Glutamatergic neuron (in vitro differentiated cells): ENCODE measurements at regions not wholly inside any gene's neighbourhood (a gene's known extent, or its start where the extent isn't known, plus 50 kb on each side); places are given as distances from the start of the nearest gene placed in this dataset.

Experiments
- DNase-seq: peaks from one replicate; pipeline ENCODE4 v3.0.0; 2022
- H3K27ac Mint-ChIP-seq: one replicate; pipeline ENCODE4 v1.8.0; 2020; ENCODE audit warnings: mild to moderate bottlenecking, mixed read lengths, inconsistent platforms; ENCODE audit not compliant: unreplicated experiment
- H3K27me3 Mint-ChIP-seq: one replicate; pipeline ENCODE4 v1.8.0; 2020; ENCODE audit warnings: mild to moderate bottlenecking, moderate library complexity, mixed read lengths, inconsistent platforms; ENCODE audit not compliant: unreplicated experiment
- H3K36me3 Mint-ChIP-seq: one replicate; pipeline ENCODE4 v1.8.0; 2020; ENCODE audit warnings: mild to moderate bottlenecking, mixed read lengths, inconsistent platforms; ENCODE audit not compliant: unreplicated experiment
- H3K4me1 Mint-ChIP-seq: one replicate; pipeline ENCODE4 v1.8.0; 2020; ENCODE audit warnings: mild to moderate bottlenecking, low read depth, mixed read lengths, inconsistent platforms; ENCODE audit not compliant: unreplicated experiment
- H3K4me3 Mint-ChIP-seq: one replicate; pipeline ENCODE4 v1.8.0; 2020; ENCODE audit warnings: mild to moderate bottlenecking, mixed read lengths, inconsistent platforms; ENCODE audit not compliant: unreplicated experiment
- H3K9me3 Mint-ChIP-seq: one replicate; pipeline ENCODE4 v1.8.0; 2020; ENCODE audit warnings: mild to moderate bottlenecking, moderate library complexity, mixed read lengths, inconsistent platforms; ENCODE audit not compliant: unreplicated experiment
- TF ChIP-seq, protein P1 (sequence below): fragments of 200-600 bp; sonication (generic); IDR thresholded peaks from one replicate; pipeline ENCODE4 v1.5.0; 2021; ENCODE audit not compliant: partially characterized antibody, unreplicated experiment

DNA sequence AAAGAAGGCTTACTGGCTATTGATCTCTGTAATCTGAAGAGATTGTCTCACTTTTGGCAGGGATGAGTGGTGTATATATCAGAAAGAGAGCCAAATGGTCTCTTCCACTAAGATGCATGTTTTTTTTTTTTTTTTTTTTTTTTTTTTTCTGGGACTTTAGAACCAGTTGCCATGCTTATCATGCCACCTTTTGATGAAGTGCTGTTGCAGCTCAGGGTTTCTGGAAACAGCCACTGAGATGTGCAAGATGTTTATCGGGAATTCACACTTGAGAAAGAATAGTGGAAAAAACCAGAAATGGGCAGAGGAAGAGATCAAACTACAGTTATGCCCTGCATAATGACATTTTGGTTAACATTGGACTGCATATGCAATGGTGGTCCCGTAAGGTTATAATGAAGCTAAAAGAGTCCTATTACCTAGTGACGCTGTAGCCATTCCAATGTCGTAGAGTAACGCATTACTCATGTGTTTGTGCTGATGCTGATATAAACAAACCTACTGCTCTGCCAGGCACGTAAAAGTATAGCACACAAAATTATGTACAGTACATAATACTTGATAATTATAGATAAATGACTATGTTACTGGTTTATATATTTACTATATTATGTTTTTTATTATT lies 121.0 kb downstream of the KLF5 start:
- H3K9me3 Mint-ChIP-seq, result no peaks in the 10 kb centered on the region
- H3K4me3 Mint-ChIP-seq, result no peak overlapping the region
- H3K36me3 Mint-ChIP-seq, result no peaks in the 10 kb centered on the region
- no peak overlapping the region for H3K27ac Mint-ChIP-seq
- TF ChIP-seq, protein P1, sequence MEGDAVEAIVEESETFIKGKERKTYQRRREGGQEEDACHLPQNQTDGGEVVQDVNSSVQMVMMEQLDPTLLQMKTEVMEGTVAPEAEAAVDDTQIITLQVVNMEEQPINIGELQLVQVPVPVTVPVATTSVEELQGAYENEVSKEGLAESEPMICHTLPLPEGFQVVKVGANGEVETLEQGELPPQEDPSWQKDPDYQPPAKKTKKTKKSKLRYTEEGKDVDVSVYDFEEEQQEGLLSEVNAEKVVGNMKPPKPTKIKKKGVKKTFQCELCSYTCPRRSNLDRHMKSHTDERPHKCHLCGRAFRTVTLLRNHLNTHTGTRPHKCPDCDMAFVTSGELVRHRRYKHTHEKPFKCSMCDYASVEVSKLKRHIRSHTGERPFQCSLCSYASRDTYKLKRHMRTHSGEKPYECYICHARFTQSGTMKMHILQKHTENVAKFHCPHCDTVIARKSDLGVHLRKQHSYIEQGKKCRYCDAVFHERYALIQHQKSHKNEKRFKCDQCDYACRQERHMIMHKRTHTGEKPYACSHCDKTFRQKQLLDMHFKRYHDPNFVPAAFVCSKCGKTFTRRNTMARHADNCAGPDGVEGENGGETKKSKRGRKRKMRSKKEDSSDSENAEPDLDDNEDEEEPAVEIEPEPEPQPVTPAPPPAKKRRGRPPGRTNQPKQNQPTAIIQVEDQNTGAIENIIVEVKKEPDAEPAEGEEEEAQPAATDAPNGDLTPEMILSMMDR, result no peak
- DNase-seq, result no peak
- no peaks in the 10 kb centered on the region for H3K4me1 Mint-ChIP-seq
- H3K27me3 Mint-ChIP-seq, result peaks cover 2% of the 10 kb centered on the region

DNA sequence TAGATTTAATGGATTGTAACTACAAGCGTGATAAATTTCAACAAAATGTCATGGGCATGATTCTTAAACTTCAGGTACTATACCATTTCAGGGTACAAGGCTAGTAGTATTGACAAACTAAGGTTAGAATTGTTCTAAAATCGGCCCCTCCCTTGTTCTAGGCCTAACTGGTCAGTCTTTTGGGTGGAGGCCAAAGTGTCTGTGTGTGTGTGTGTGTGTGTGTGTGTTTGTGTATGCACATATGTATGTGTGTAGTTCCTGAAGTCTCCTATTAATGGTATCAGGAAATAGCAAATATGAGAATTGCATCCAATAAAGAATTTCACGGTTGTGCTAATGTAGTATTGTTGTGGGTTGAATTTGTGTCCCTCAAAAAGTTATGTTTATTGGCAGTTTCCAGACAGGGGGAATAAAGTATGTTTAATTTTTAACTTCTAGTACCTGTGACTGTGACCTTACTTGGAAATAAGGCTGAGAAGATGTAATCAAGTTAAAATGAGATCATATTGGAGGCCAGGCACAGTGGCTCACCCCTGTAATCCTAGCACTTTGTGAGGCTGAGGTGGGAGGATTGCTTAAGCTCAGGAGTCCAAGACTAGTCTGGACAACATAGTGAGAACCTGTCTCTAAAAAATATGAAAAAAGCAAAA lies 119.2 kb downstream of the KLF5 start:
- TF ChIP-seq, protein P1, result no peak
- no peak overlapping the region for H3K27ac Mint-ChIP-seq
- H3K36me3 Mint-ChIP-seq, result no peaks in the 10 kb centered on the region

DNA sequence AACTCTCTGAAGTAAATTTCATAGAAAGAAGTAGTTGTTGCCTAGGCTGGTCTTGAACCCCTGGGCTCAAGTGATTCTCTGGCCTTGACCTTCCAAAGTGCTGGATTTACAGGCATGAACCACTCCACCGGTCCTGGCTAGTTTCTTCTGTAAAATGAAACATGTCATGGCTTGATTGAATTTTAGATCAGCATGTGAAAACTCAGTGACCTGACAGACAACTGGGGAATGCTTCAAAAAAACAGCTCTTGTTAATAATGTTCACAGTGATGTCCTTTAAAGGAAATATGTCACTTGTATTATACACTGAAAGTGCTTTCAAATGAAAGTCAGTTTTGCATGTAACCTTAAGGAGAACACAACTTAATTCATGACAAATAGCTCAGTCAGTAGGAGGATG lies 118.2 kb downstream of the KLF5 start:
- Mint-ChIP-seq H3K4me3 (no peak overlapping the region), H3K9me3 (no peaks in the 10 kb centered on the region), H3K27me3 (peaks cover 2% of the 10 kb centered on the region), H3K4me1 (no peaks in the 10 kb centered on the region), H3K36me3 (no peaks in the 10 kb centered on the region), H3K27ac (no peak overlapping the region)
- TF ChIP-seq, protein P1, result no peak
- no peak for DNase-seq

More for the DNA sequence above, 119.2 kb downstream of the KLF5 start:
- H3K4me3 Mint-ChIP-seq, result no peak overlapping the region
- peaks cover 2% of the 10 kb centered on the region for H3K27me3 Mint-ChIP-seq
- H3K4me1 Mint-ChIP-seq, result no peaks in the 10 kb centered on the region
- no peak for DNase-seq
- H3K9me3 Mint-ChIP-seq, result no peaks in the 10 kb centered on the region

DNA sequence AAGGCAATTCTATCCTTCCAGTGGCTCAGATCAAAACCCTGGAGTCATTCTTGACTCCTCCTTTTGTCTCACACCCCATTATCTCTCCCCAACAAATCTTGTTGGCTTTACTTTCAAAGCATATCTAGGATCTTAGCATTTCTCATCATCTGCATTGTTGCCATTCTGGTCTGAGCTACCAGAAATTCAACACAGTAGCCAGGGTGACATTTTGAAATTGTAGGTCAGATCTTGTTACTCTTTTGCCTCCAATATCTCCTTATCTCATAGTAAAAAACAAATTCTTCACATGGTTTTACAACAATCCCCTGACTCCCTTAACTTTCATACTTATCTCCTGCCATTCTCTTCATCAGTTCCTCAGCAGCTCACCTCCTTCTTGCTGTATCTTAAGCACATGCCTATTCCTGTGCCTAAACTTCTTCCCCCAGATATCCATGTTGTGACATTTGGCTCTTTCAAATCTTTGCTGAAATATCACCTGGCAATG lies 115.8 kb downstream of the KLF5 start:
- H3K4me1 Mint-ChIP-seq, result no peaks in the 10 kb centered on the region
- H3K9me3 Mint-ChIP-seq, result no peaks in the 10 kb centered on the region
- H3K4me3 Mint-ChIP-seq, result no peak overlapping the region
- TF ChIP-seq, protein P1, result no peak
- DNase-seq, result no peak
- no peak overlapping the region for H3K27ac Mint-ChIP-seq
- H3K36me3 Mint-ChIP-seq, result no peaks in the 10 kb centered on the region
- H3K27me3 Mint-ChIP-seq, result peaks cover 2% of the 10 kb centered on the region

DNA sequence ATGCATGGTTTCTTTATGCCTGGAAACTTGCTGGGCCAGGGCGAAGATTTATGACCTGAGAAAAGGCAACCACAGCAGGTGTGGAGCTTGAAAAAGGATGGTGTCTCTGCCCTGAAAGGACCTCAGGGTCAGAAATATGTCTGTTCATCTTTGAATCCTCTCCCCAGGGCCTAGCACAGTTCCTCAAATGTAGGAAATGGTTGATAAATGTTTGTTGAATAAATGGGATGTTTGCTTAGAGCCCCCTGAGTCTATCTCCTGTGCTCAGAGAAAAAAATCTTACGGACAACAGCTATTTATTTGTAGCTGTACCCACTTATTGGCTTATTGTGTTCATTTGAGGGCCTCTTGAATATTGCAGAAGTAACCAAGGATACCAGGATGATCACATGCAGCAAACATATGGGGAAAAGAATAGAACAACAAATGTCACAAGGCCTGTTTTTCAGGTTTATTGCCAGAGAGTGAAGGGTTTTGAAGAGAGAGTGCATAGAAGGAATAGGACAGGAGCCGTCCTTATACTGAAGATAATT lies 114.5 kb downstream of the KLF5 start:
- Mint-ChIP-seq H3K4me1 (no peaks in the 10 kb centered on the region), H3K9me3 (no peaks in the 10 kb centered on the region), H3K27me3 (no peaks in the 10 kb centered on the region), H3K27ac (no peak overlapping the region), H3K36me3 (no peaks in the 10 kb centered on the region), H3K4me3 (no peak overlapping the region)
- no peak for DNase-seq
- TF ChIP-seq, protein P1, result no peak
